HG03520 (cell line): ENCODE measurements at regions not wholly inside any gene's neighbourhood (a gene's known extent, or its start where the extent isn't known, plus 50 kb on each side); places are given as distances from the start of the nearest gene placed in this dataset.

Source experiments
- ATAC-seq: cut with Tn5 transposase; IDR thresholded peaks from one replicate; pipeline ENCODE4 v1.9.1; 2021; ENCODE audit warnings: mild to moderate bottlenecking, moderate library complexity; ENCODE audit not compliant: unreplicated experiment

DNA sequence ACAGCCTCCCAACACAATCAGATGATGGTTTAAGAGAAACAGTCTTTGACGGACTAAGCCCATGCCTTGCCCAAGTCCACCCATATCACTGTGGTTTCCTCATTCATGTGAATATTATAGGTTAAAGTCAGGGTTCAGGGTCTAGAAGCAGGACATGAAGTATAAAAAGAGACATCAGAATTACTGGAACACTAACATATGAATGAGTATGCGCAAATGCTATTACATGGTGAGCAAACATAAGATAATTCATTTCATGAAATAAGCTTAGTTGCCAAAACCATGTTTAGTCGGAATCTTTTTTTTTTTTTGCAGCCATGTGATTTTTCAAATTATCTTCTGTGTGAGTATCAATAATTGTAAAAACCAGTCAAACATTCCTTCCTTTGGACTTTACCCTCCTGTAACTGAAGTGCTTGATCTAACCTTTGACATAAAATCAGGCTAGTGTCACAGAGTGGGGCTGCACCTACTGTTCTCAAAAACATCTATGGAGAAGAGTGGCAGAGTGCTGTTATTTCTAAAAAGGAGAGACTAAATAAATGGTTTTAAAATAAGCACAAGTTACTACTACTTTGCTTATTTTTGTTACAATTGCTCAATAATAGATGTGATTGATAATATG, 84.9 kb upstream of the NRIP1 start:
- no peak for ATAC-seq

DNA sequence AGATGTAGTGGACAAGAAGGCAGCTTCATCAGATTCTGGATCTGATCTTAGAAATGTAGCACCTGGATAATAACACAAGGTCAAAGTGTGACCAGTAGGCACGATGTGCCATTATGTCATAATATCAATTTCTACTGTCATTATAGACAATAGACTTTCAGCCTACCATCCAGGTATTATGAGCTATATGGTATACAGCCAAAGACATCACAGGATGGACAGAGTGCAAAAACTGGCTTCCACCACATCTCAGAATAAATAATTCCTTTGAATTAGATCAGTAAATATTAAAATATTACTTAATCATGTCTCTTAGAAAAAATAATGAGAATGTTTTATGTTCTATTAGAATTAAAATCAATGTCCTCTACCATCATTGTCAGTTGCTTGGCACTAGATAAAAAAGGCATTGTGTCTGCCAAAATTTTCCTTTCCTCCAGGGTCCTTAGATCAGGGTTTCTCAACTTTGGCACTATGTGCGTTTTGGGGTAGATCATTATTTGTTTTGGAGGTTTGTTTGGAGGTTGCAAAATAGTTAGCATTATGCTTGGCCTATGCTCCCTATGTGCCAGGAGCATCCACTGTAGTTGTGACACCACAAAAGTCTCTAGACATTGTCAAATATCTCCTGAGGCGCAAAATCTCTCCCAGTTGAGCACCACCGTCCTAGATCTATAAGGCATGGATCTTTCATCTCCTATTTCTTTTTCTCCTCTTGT, 86.7 kb upstream of the NRIP1 start:
- no peak for ATAC-seq

DNA sequence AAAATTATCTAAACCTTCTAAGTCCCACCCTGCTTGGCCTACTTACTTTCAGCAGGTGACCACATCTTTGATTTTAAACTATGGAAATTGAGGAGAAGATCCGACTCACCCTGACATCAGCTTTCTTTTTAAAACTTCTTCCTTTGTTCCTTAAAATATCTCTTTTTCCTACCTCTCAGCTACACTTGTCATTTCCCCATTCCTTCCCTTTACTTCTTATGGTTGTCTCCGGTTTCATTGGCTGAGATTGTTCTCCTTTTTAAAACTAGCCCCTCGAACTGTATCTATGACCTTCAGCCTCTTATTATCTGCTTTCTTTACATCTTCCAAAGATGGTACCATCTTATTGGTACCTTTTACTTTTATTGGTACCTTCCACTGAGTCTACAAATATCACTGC, 87.8 kb upstream of the NRIP1 start:
- ATAC-seq, result no peak

DNA sequence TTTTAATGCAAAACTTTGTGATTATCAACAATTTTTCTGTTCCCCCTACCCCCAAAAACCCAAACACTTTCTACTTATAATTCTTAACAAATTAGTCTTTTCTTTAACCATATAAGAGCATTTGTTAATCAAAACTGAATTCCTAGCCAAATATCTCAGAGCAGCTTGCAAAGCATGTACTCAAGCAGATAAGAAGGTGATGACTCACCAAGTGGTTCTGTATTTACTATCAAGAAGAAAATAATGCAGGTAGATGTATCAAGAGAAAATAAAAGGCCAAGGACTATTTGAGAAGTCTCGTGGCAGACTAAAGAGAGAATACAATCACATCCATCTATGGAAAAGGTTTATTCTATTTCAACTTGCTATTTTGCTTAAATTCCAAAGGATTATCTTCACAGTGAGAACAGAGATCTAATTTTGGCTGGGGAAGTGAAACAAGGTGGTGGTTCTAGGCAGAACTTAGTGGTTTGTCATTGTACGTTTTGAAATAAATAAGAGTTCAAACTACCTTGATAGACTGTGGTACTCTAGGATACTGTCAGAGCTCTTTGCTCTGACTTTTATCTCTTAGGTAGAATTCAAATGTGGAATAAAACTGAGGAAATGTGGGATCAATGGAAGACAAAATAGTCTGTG, 94.7 kb upstream of the NRIP1 start:
- peak; percentile 82 for ATAC-seq

DNA sequence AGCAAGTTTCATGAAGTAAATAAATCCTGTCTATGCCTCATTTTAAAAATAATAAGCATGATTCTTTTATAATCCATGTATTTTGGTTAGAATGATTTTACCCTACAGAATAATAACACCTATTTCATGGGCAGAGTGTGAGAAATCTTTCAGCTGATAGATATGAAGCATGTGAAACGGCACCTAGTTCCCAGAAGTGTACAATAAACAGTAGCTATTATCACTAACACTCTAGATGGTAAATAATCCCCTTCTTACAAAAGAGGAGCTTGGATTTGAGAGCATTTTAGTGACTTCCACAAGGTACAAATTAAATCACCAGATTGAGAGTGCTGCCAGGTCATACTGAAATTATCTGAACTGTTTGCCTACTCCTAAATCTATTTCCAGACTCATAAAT, 95.3 kb upstream of the NRIP1 start:
- ATAC-seq, result no peak

DNA sequence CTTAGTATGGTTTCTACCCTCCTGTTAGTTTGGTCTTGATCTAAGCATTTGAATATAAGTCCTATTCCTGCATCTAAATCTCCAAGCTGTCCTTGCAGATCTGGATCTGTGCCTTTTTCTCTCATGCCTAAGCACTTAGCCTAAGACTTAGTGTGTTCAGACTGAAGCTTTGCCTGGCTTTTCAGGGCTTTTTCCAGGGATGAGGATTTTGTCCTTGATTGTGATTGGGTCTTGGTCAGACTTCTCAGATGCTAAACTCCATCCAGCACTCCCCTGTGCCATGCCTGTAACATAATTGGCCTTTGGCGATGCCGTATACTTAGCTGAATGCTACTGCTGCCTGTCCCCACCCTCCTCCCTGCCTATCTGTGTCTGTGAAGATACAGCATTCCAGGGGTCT, 98.1 kb upstream of the NRIP1 start:
- no peak for ATAC-seq

DNA sequence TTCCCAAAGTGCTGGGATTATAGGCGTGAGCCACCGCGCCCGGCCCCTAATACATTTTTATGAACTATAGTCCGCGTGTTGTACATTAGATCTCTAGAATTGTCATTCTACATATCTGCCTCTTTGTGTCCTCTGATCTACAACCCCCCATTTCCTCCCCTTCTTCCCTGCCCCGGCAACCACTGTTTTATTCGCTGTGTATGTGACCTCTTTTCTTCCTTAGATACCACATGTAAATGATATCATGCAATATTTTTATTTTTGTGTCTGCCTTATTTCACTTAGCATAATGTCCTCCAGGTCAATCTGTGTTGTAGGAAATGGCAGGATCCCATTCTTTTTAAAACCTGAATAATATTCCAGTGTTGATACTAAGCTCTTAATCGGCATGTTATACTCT, 99.5 kb upstream of the NRIP1 start:
- no peak for ATAC-seq

DNA sequence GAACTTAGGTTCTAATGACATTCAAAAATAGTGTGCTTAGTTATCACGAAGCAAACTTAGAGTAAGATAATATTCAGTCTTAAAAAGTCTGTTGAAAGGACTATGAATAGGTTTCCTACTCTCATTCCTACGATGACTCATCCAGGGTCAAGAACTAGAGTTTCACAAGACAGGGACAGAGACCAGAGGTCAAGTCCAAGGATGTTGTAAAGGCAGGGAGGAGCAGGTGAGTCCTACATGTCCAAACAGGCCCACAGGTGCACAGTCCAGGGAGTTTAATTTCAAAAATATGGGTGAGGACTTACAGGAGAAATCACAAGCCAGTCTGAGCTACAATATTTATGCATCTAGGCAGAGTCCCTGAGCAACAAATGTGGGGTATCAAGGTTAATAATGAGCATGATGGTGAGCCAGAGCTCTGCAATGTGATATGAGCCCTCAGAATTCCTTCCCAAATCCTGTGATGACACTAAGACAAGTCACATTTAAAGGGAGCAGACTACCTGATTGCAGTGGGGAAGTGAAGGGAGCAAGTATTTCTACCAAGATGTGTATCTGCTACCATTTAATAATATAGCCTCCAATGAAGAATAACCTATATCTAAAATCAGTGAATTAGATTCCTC, 100.0 kb upstream of the NRIP1 start:
- ATAC-seq, result no peak

DNA sequence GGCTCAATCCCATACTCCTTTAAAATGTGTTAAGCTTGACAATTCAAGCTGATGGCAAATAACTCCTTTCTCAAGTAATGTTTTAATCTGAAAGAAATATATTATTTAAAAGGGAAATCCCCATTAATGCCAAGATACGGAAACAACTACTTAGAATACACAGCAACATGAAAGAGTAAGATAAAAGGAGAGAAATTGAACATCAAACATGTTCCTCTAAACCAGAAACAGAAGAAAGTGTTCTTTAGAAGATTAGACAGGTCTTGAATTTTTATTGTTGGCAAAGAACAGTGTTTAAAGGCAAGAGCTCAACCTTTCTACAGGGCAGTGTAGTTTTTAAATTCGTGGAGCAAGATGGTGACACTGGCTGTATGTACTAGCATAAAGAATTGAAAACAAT, 105.8 kb upstream of the NRIP1 start:
- ATAC-seq, result no peak

DNA sequence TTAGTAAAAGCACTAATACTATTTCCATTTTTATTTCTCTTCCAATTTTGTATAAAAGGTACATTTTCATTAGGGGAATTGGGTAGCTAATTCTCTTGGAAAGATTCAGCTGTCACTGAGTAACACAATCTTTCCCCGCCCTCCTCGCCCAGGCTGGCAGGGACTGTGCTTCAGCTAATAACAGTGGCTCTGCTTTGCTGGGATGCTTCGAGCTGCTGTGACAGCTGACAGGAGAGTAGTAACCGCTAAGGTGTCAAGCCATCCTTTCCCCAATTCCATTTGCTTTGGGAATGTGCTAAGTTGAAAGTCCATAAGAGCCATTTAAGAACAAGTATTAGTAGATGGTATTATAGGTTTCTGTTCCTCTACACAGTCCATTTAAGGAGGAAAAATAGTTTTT, 106.7 kb upstream of the NRIP1 start:
- no peak for ATAC-seq

DNA sequence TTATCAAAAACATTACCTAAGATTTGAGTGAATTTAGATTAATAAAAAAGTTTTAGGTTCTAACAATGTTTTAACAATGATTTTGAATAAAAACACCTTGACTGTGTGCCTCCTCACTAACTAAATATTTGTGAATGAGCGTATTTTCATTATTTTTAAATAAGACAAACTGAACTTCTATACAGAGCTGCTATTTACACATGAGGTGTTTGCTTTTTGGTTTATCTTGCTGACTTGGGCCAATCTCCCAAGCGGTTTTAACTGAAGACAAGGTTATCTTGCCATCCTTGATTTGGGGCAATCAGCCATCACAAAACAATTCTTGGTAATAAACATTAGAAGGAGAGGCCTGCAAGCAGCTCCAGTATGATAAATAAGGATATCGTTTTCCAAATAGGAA, 108.2 kb upstream of the NRIP1 start:
- ATAC-seq, result no peak

DNA sequence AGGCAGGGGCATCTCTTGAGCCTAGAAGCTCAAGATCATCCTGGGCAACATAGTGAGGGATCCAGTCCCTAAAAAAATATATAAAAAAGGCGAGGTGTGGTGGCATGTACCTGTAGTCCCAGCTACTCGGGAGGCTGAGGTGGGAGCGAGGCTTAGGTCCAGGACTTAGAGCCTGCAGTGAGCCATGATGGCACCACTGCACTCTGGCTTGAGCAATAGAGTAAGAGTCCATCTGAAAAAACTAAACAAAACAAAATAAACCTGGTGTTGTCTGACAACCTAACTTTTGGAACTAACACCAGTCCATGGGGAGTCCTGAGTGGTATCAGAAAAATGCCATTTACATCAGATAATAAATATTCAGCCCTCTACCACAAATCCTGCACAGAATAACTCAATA, 110.1 kb upstream of the NRIP1 start:
- no peak for ATAC-seq

DNA sequence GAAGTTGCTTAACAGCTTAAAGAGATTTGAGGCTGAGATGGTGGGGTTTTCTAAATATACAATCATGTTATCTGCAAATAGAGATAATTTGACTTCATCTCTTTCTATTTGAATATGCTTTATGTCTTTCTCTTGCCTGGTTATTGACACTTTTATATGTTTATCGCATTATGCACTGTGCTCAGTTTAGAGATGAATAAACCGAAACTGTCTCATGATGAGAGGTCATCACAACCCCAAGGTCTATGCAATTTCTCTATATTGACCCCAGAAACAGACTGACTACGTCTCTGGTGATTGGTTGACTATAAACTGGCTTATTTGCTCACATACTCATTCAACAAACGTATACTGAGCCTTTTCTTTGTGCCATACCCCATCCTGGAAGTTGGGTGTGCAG, 117.9 kb upstream of the NRIP1 start:
- ATAC-seq, result no peak

DNA sequence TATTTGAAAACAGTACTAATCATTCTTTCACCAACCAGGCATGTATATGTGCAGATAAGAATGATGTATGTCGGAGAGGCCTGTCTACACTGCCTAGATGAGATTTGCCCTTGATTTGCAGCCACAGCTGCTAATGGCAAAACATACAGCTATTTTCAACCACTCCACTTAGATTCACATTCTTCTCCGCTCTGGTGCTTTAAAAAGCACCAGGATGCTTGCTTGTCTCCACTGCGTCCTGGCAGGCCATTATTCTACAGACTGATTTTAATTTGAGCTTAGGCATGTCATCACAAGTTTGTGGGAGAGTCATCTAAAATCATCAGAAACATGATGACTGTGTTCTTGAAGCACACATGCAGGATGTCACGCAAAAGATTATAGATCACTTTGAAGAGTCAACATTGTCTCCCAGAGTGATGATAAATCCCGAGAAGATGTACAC, 119.0 kb upstream of the NRIP1 start:
- ATAC-seq, result no peak

DNA sequence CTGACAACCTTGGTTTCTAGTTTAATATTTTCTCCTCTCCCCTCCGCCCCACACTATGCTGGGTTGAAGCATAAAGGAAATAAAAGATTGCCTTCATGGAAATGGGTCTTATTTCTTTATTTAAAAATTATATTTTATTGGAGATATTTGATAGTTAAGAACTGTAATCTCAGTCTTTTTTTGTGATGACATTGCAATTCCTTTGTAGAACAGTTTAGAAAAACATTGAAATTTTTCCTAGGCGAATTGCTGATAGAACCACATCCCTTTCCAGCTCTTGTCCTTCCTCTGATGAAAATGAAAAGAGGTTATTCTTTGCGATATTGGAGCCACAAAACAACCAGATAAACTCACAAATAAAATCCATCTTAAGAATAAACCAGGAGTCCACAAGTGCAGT, 125.6 kb upstream of the NRIP1 start:
- ATAC-seq, result no peak

DNA sequence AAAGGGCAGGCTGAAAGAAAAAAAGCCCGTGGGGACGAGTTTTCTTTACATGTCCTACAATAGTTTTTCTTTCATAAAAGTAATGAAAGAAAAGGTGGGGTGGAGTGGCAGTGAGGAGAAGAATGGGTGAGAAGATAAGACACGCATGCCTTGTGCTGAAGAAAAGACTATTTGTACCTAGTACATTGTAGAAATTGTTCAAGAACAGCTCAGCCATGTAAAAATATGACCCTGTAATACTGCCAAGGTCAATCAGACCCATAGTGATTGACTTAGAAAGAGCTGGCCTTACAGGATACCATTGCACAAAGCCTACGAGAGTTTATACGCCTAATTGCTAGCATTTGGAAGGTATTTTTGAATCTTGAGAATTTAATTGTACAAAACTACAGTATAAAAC, 126.0 kb upstream of the NRIP1 start:
- no peak for ATAC-seq

DNA sequence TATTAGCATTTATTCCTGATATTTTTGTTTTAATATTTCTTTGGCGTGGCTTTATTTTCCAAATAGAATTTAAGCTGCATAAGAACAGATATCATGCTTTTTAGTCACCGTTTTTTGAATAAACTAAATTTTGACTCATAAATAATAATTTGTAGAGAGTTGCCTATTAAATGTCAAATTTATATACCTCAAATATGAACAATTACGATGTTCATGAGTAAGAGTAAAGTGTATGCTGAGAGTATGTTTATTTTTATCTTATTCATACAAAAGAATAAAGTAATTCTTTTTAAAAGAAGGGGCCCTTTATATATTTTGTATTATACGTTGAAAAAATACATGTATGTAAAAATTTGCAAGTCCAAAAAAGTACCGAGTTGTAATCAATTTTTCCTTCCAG, 126.5 kb upstream of the NRIP1 start:
- ATAC-seq, result no peak

DNA sequence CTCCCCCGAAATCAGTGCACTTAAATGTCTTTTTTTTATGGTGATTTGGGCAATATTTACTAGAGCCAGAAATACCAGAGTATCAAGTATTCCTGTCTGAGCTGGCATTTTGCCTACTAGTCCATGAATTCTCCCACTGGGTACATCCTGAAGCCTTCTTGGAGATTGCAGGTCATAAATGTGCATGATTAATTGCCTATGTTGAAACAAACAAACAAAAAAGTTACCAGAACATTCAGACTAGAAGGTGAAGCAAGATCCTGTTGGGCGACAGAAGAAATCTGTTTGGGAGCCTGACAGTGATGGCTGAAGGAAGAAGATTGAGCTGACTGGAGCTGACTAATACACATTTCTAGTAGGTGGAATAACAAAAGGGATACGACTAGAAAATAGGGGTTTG, 127.4 kb upstream of the NRIP1 start:
- no peak for ATAC-seq

DNA sequence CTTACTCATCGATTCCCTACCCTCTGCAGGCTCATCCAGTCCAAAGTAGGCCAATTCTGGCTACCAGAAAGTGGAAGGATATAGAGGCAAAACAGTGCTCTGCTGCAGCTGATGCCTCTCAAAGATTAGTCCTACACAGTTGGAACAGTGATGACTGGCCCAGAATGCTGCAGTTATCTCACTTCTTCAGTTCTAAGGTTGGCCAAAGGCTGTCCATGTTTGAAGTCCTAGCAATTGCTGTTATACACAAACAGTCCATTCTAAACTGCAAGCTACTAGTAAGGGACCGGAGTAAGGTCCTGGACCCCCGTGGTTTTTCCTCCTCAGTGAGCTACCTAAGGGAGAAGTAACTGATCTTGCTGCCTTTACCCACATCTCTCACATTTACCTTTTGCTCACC, 129.1 kb upstream of the NRIP1 start:
- no peak for ATAC-seq

DNA sequence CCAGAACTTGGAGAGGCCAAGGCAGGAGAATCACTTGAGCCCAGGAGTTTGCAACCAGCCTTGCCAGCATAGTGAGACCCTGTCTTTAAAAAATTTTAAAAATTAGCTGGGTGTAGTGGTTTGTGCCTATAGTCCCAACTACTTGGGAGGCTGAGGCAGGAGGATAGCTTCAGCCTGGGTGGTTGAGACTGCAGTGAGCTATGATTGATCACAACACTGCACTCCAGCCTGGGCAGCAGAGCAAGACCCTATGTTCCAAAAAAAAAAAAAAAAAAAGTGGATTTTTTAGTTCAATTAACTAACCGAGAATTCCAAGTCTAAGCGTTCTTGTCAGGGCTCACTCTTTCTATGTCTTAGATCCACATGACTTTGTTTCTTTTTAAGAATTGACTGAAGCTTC, 130.3 kb upstream of the NRIP1 start:
- no peak for ATAC-seq

DNA sequence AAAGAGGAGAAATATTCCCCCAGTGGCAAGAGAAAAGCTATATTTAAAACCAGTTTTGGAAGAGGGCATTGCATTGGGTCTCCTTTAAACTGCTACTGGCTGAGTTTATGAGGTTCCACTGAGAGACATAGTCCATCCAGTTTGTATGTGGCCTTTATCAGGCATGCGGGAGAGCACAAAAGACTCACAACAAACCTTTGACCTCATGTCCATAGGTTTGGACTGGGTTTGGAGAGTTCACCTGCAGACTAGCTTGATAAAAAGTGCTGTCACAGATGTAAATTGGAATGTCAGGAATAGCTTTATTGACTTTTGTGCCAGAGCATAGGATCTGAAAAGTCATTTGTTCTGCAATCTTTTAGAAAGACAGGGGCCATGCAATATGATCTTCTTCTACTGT, 131.0 kb upstream of the NRIP1 start:
- no peak for ATAC-seq

DNA sequence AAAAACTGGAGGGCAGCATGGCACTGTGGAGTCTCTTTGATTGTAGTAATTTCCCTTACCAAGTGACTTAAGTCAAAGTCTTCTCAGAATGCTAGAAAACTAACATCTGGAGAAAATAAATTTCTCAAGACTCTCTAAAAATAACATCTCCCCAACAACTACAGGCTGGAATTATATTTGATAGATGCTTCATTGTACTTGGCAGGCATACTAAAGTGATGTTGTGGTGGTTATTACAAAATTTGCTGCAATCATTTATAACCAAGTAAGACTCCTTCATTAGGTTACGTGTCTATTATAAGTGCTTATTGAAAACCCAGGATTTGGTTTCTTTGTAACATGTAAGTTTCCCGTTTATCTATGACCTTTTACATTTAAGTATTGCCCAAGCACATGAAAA, 132.9 kb upstream of the NRIP1 start:
- no peak for ATAC-seq
